GM12878 (cell line): ENCODE measurements at regions not wholly inside any gene's neighbourhood (a gene's known extent, or its start where the extent isn't known, plus 50 kb on each side); places are given as distances from the start of the nearest gene placed in this dataset.

Experiments used
- CHD4 ChIP-seq: fragments of 200-600 bp; sonication (generic); IDR thresholded peaks from 2 replicates; pipeline ENCODE4 v1.6.1; 2016; ENCODE audit warnings: mild to moderate bottlenecking
- FOXM1 ChIP-seq: IDR thresholded peaks from 2 replicates; pipeline ENCODE4 v1.6.1; 2012; ENCODE audit warnings: low read depth, mild to moderate bottlenecking, inconsistent platforms, low read length, moderate library complexity
- RFX5 ChIP-seq: IDR thresholded peaks from 2 replicates; pipeline ENCODE4 v1.6.1; 2011; ENCODE audit warnings: low read depth, low read length, improper control_type of control experiment
- SP1 ChIP-seq: IDR thresholded peaks from one replicate; pipeline ENCODE4 v1.6.1; 2011; ENCODE audit warnings: low read depth, low read length
- ZNF592 ChIP-seq: fragments of 450-650 bp; IDR thresholded peaks from 2 replicates; pipeline ENCODE4 v1.6.1; 2017; ENCODE audit warnings: mild to moderate bottlenecking, moderate library complexity
- TF ChIP-seq, protein P1 (sequence below), 3 experiments: IDR thresholded peaks in 2 of 3; conservative IDR thresholded peaks in 1 of 3; 2 replicates each; pipeline ENCODE4 v1.5.1; 2011; ENCODE audit warnings: low read depth in 3 of 3, low read length in 3 of 3, mild to moderate bottlenecking in 3 of 3, control low read depth in 2 of 3, moderate library complexity in 2 of 3, inconsistent platforms in 1 of 3, mixed read lengths in 1 of 3; ENCODE audit not compliant: control insufficient read depth in 2 of 3, insufficient read depth in 1 of 3; ENCODE audit errors: extremely low read depth in 1 of 3

GRCh38 chr1:59149435-59149834 lies 147.5 kb upstream of the FGGY start:
- TF ChIP-seq ZNF592 (no peak), RFX5 (no peak), SP1 (no peak), FOXM1 (no peak), CHD4 (no peak)
- TF ChIP-seq, protein P1, sequence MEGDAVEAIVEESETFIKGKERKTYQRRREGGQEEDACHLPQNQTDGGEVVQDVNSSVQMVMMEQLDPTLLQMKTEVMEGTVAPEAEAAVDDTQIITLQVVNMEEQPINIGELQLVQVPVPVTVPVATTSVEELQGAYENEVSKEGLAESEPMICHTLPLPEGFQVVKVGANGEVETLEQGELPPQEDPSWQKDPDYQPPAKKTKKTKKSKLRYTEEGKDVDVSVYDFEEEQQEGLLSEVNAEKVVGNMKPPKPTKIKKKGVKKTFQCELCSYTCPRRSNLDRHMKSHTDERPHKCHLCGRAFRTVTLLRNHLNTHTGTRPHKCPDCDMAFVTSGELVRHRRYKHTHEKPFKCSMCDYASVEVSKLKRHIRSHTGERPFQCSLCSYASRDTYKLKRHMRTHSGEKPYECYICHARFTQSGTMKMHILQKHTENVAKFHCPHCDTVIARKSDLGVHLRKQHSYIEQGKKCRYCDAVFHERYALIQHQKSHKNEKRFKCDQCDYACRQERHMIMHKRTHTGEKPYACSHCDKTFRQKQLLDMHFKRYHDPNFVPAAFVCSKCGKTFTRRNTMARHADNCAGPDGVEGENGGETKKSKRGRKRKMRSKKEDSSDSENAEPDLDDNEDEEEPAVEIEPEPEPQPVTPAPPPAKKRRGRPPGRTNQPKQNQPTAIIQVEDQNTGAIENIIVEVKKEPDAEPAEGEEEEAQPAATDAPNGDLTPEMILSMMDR (IDR thresholded peaks at IDR 0.05 in 2 of 3, conservative IDR thresholded peaks at IDR 0.05 in 1 of 3; ENCODE audit: control insufficient read depth in 2 of 3, extremely low read depth in 1 of 3, insufficient read depth in 1 of 3, low read depth in 3 of 3, low read length in 3 of 3) = no peak
